Calu3 (cell line): ENCODE measurements at regions not wholly inside any gene's neighbourhood (a gene's known extent, or its start where the extent isn't known, plus 50 kb on each side); places are given as distances from the start of the nearest gene placed in this dataset.

Source experiments
- BruUV-seq: library from RNA; stranded (reverse); fragments of 400-500 nt; replicated peaks from 2 replicates; lab custom pipeline; 2021; lab: Mats Ljungman, UMichigan
- CTCF ChIA-PET: fragments of 300-600 bp; sonication (Branson Sonifier 250); formaldehyde crosslinking; loops from one replicate; lab custom pipeline; 2022; ENCODE audit warnings: antibody characterized with exemption; lab: Charles Lee
- DNase-seq: peaks from one replicate; pipeline ENCODE4 v3.0.0; 2022
- H3K27ac Mint-ChIP-seq: one replicate; pipeline ENCODE4 v1.8.0; 2022; ENCODE audit warnings: mixed read lengths; ENCODE audit not compliant: unreplicated experiment
- H3K27me3 Mint-ChIP-seq: one replicate; pipeline ENCODE4 v1.8.0; 2022; ENCODE audit warnings: mixed read lengths; ENCODE audit not compliant: unreplicated experiment
- H3K36me3 Mint-ChIP-seq: one replicate; pipeline ENCODE4 v1.8.0; 2022; ENCODE audit warnings: mild to moderate bottlenecking, moderate library complexity, mixed read lengths; ENCODE audit not compliant: insufficient read depth, unreplicated experiment
- H3K4me1 Mint-ChIP-seq: one replicate; pipeline ENCODE4 v1.8.0; 2022; ENCODE audit warnings: mild to moderate bottlenecking, low read depth, mixed read lengths; ENCODE audit not compliant: unreplicated experiment
- H3K4me3 Mint-ChIP-seq: one replicate; pipeline ENCODE4 v1.8.0; 2022; ENCODE audit warnings: mild to moderate bottlenecking, low read depth, moderate library complexity, mixed read lengths; ENCODE audit not compliant: unreplicated experiment
- H3K9me3 Mint-ChIP-seq: one replicate; pipeline ENCODE4 v1.8.0; 2022; ENCODE audit warnings: low read depth, mixed read lengths; ENCODE audit not compliant: unreplicated experiment
- intact Hi-C: fragments of 100-400 bp; cut with micrococcal nuclease; formaldehyde crosslinking; loops from one replicate; pipeline ENCODE4 v1.10.0; 2022; ENCODE audit not compliant: unreplicated experiment
- TF ChIP-seq, protein P1 (sequence below): fragments of 200-600 bp; IDR thresholded peaks from one replicate; pipeline ENCODE4 v1.8.0; 2022; ENCODE audit warnings: antibody characterized with exemption; ENCODE audit not compliant: unreplicated experiment

DNA sequence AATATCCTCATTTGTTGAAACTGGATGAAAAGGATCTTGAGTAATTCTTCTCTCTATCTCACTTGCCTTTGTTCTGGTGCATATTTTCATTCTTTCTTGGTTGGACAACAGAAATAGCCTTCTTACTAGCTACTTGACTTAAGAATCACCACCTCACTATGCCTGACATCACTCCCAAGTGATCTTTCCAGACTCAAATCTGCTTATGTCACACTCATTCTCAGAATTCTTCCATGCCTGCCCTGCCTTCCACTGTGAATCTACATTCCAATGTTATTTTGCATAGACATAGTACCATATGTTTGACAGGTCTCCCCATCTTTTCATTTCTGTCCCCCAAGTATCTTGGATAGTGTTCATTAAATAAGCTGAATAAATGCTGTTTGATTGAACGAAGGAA lies 78.5 kb upstream of the DPYD start:
- DNase-seq, result no peak
- TF ChIP-seq, protein P1, sequence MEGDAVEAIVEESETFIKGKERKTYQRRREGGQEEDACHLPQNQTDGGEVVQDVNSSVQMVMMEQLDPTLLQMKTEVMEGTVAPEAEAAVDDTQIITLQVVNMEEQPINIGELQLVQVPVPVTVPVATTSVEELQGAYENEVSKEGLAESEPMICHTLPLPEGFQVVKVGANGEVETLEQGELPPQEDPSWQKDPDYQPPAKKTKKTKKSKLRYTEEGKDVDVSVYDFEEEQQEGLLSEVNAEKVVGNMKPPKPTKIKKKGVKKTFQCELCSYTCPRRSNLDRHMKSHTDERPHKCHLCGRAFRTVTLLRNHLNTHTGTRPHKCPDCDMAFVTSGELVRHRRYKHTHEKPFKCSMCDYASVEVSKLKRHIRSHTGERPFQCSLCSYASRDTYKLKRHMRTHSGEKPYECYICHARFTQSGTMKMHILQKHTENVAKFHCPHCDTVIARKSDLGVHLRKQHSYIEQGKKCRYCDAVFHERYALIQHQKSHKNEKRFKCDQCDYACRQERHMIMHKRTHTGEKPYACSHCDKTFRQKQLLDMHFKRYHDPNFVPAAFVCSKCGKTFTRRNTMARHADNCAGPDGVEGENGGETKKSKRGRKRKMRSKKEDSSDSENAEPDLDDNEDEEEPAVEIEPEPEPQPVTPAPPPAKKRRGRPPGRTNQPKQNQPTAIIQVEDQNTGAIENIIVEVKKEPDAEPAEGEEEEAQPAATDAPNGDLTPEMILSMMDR, result no peak
- H3K4me1 Mint-ChIP-seq, result peaks cover 9% of the 10 kb centered on the region

DNA sequence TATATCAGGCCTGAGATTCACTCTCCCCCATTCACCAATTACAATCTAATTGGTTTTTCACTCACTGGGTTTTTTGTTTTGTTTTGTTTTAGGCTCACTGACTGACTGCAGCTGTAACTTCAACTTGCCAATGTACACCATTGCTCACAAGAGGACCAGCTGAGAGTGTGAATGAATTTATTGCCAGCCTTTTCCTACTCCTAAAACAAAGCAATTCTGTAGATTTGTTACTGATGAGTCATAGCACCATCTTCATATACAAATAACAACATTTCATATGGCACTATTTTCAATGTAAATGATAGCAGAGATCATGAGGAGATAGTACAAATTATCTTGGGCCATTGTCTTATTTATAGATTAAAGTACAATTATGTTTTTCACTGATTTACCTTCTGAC lies 76.0 kb upstream of the DPYD start:
- no peak overlapping the region for H3K4me3 Mint-ChIP-seq
- no TSS peak for BruUV-seq
- H3K27ac Mint-ChIP-seq, result no peak overlapping the region
- H3K36me3 Mint-ChIP-seq, result no peaks in the 10 kb centered on the region
- TF ChIP-seq, protein P1, result no peak
- CTCF ChIA-PET, result no interaction called here
- no peaks in the 10 kb centered on the region for H3K9me3 Mint-ChIP-seq
- H3K4me1 Mint-ChIP-seq, result no peaks in the 10 kb centered on the region
- no peaks in the 10 kb centered on the region for H3K27me3 Mint-ChIP-seq
- intact Hi-C loops, result no loop called here
- DNase-seq, result no peak

More for the DNA sequence above, 78.5 kb upstream of the DPYD start:
- intact Hi-C loops, result no loop called here
- H3K4me3 Mint-ChIP-seq, result no peak overlapping the region
- BruUV-seq, result no TSS peak
- H3K9me3 Mint-ChIP-seq, result no peaks in the 10 kb centered on the region
- no peaks in the 10 kb centered on the region for H3K27me3 Mint-ChIP-seq
- CTCF ChIA-PET, result no interaction called here
- H3K27ac Mint-ChIP-seq, result no peak overlapping the region
- no peaks in the 10 kb centered on the region for H3K36me3 Mint-ChIP-seq

DNA sequence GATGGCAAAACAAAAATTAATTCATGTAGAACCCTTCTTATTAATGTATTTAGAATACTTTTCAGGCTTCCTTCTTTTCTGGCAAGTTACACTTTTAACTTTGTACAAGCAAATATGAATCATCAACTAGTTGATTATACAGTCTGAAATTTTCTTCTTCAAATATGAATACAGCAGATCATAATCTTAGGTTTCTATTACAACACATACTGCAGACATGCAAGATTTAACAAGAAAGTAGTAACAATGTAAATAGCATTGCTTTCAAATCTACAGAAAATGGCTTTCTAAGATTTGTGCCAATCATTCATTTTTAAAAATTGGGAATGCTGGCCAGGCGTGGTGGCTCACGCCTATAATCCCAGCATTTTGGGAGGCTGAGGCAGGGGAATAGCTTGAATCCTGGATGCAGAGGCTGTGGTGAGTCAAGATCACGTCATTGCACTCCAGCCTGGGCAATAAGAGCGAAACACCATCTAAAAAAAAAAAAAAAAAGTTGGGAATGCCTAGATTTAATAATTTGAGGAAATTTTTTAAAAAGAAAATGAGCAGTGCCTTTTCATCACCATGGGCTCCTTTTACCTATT lies 68.4 kb upstream of the DPYD start:
- Mint-ChIP-seq H3K9me3 (no peaks in the 10 kb centered on the region), H3K27me3 (no peaks in the 10 kb centered on the region), H3K4me3 (no peak overlapping the region), H3K36me3 (no peaks in the 10 kb centered on the region), H3K27ac (no peak overlapping the region), H3K4me1 (no peaks in the 10 kb centered on the region)
- BruUV-seq, result no TSS peak
- intact Hi-C loops, result no loop called here
- TF ChIP-seq, protein P1, result no peak
- no peak for DNase-seq
- CTCF ChIA-PET, result interaction anchor here (0.7 kb wide), 1 partner anchor 366 kb away, joined by 3 read pairs; no protein-coding TSS in a partner anchor

DNA sequence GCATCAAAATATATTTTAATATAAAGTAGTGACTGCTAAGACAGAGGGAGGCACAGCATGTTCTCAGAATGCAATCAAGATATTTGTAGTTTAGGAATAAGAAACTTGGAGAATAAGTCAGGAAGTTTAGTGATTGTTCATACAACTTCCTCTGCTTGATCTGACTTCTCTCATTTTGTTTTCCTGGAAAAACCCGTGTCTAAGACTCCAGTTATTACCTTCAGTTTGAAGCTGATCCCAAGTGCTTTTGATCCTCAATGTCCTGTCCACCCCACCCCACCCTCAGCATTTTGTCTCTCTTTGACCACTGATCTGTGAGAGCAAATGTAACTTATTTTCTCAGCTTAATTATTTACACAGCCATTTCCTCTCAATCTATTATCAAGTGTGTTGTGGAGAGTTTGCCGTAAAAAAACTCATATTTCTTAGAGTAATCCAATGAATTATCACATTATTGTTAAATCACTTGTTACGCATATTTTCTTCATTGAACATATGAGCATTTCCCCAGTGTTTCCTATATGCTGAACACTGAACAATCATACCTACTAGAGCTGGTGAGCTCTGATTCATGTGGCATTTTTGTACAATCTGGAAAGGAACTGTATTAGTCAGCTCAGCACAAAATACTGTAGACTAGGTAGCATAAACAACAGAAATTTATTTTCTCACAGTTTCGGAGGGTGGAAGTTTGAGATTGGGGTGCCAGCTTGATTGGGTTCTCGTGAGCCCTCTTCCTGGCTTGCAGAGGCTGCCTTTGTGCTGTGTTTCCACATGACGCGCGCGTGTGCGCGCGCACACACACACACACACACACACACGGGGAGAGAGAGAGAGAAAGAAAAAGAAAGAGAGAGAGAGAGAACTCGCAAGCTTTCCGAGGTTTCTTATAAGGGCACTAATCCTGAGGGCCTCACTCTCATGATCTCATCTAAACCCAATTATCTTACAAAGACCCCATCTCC lies 65.5 kb upstream of the DPYD start:
- intact Hi-C loops, result no loop called here
- Mint-ChIP-seq H3K27ac (no peak overlapping the region), H3K27me3 (no peaks in the 10 kb centered on the region), H3K36me3 (no peaks in the 10 kb centered on the region), H3K4me1 (no peaks in the 10 kb centered on the region), H3K4me3 (no peak overlapping the region), H3K9me3 (no peaks in the 10 kb centered on the region)
- TF ChIP-seq, protein P1, result no peak
- CTCF ChIA-PET, result interaction anchor here (0.6 kb wide), 1 partner anchor 188 kb away, joined by 3 read pairs; no protein-coding TSS in a partner anchor
- no peak for DNase-seq
- BruUV-seq, result no TSS peak
